PC-3 (cell line): ENCODE measurements at regions not wholly inside any gene's neighbourhood (a gene's known extent, or its start where the extent isn't known, plus 50 kb on each side); places are given as distances from the start of the nearest gene placed in this dataset.

ENCODE experiments used
- ATAC-seq: fragments of 200-7000 bp; cut with Tn5 transposase; 2 replicates; pipeline ENCODE4 v1.9.1; 2020; ENCODE audit warnings: mild to moderate bottlenecking, moderate library complexity
- BruUV-seq: library from RNA; stranded (reverse); fragments of 400-500 nt; replicated peaks from 2 replicates; lab custom pipeline; 2021; lab: Mats Ljungman, UMichigan
- CTCF ChIA-PET: fragments of 300-600 bp; sonication (Branson Sonifier 250); formaldehyde crosslinking; loops from one replicate; lab custom pipeline; 2022; ENCODE audit warnings: antibody characterized with exemption; lab: Charles Lee
- POLR2A ChIA-PET: fragments of 300-600 bp; sonication (Branson Sonifier 250); formaldehyde crosslinking; loops from one replicate; lab custom pipeline; 2022; ENCODE audit warnings: antibody characterized with exemption; ENCODE audit not compliant: unreplicated experiment; lab: Charles Lee
- DNase-seq: peaks from one replicate; pipeline ENCODE4 v3.0.0-alpha.2; 2015
- H2AFZ ChIP-seq: fragments of 300-600 bp; sonication (generic); 2 replicates; pipeline ENCODE4 v1.6.0; 2016; ENCODE audit warnings: antibody characterized with exemption, low read length
- H3F3A ChIP-seq: fragments of 300-600 bp; sonication (generic); one replicate; pipeline ENCODE4 v1.6.0; 2017; ENCODE audit warnings: antibody characterized with exemption, low read length, control low read depth, mild to moderate bottlenecking; ENCODE audit not compliant: unreplicated experiment
- H3K27ac ChIP-seq: fragments of 300-600 bp; sonication (generic); 2 replicates; pipeline ENCODE4 v1.5.1; 2016; ENCODE audit warnings: mild to moderate bottlenecking, low read length
- H3K27me3 ChIP-seq: fragments of 300-600 bp; sonication (generic); 2 replicates; pipeline ENCODE4 v1.6.1; 2016; ENCODE audit warnings: low read length, mixed read lengths
- H3K36me3 ChIP-seq: fragments of 300-600 bp; sonication (generic); 2 replicates; pipeline ENCODE4 v1.6.1; 2016; ENCODE audit warnings: low read depth, mixed run types, low read length, mixed read lengths
- H3K4me1 ChIP-seq: fragments of 300-600 bp; sonication (generic); 2 replicates; pipeline ENCODE4 v1.5.1; 2016; ENCODE audit warnings: low read length; ENCODE audit not compliant: insufficient read depth
- H3K4me2 ChIP-seq: fragments of 300-600 bp; sonication (generic); 2 replicates; pipeline ENCODE4 v1.6.0; 2016; ENCODE audit warnings: low read length
- H3K4me3 ChIP-seq: fragments of 300-600 bp; sonication (generic); 2 replicates; pipeline ENCODE4 v1.5.1; 2016; ENCODE audit warnings: mild to moderate bottlenecking, low read length, mixed read lengths
- H3K79me2 ChIP-seq: fragments of 300-600 bp; sonication (generic); 2 replicates; pipeline ENCODE4 v1.6.1; 2017; ENCODE audit warnings: low read length, mixed read lengths
- H3K9ac ChIP-seq: fragments of 300-600 bp; sonication (generic); 2 replicates; pipeline ENCODE4 v1.6.0; 2016; ENCODE audit warnings: mild to moderate bottlenecking, low read length
- H3K9me2 ChIP-seq: fragments of 300-600 bp; sonication (generic); replicated peaks from 2 replicates; pipeline ENCODE4 v1.6.1; 2016; ENCODE audit warnings: mixed run types, low read length, mixed read lengths
- H3K9me3 ChIP-seq: fragments of 300-600 bp; sonication (generic); 2 replicates; pipeline ENCODE4 v1.6.1; 2016; ENCODE audit warnings: low read length, mixed read lengths
- H4K20me1 ChIP-seq: fragments of 300-600 bp; sonication (generic); 2 replicates; pipeline ENCODE4 v1.6.1; 2016; ENCODE audit warnings: low read length, mixed read lengths
- CTCF ChIP-seq: fragments of 300-600 bp; sonication (generic); conservative IDR thresholded peaks from 2 replicates; pipeline ENCODE4 v1.5.1; 2017; ENCODE audit warnings: antibody characterized with exemption, low read depth, mild to moderate bottlenecking, low read length
- EZH2 ChIP-seq: fragments of 300-600 bp; sonication (generic); IDR thresholded peaks from one replicate; pipeline ENCODE4 v1.6.1; 2017; ENCODE audit warnings: antibody characterized with exemption, mild to moderate bottlenecking, low read length; ENCODE audit not compliant: unreplicated experiment
- EZH2phosphoT487 ChIP-seq: fragments of 300-600 bp; sonication (generic); IDR thresholded peaks from 2 replicates; pipeline ENCODE4 v1.6.1; 2018; ENCODE audit warnings: mild to moderate bottlenecking, antibody characterized with exemption, low read length, borderline replicate concordance
- intact Hi-C: fragments of 100-400 bp; cut with micrococcal nuclease; formaldehyde crosslinking; loops from 2 replicates; pipeline ENCODE4 v1.9.0; 2023

DNA sequence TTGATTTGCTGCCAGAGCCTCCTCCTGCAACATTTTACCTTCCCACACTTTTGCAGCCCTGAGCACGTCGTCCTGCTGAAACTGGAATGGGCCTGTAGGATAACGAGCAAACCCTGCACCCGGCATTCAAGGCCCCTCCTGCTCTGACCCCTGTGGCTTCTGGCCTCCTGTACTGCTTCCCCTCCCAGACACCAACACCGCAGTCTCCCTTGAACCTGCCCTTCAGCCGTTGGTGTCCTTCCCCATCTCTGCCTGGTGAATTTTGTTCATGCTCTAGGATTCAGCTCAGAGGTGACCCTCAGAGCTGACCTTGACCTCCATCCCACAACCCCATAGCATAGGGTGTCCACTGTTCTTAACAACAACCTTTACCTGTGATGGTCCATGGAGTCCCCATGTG is 535.1 kb downstream of the MATN1 start:
- CTCF ChIA-PET: no interaction called here

DNA sequence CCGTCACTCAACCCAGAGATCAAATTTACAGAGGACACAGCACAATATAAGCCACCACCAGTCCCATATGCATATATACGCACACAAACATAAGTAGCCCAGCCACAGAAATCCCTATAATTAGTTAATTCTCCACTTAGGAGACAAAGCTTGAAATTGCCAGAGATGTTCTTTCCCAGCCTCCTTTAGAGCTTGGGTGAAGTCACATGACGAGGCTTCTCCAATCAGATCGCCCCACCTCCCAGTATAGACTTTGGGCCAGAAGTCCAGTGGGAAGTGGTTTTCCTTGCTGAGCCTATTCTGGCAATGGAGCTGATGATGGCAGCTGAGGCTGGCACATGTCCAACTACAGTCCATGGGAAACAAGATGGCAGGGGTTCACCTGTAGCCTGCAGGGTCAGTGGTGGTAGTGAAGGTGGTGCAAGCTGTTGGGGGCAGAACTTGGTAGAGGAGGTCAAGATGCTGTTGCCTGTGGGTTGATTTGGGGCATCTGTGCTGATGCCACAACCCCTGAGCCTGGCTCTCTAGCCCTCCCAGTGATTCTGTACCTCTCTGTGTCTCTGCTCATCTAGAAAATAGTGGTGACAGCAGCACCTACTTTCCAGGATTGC is 535.9 kb downstream of the MATN1 start:
- Histone ChIP-seq H3K4me1 (peaks cover 6% of the 10 kb centered on the region), H3F3A (no peaks in the 10 kb centered on the region), H3K9me2 (no peaks in the 10 kb centered on the region), H3K79me2 (no peaks in the 10 kb centered on the region), H3K4me3 (no peak overlapping the region), H4K20me1 (no peaks in the 10 kb centered on the region), H3K4me2 (no peak overlapping the region), H2AFZ (no peak overlapping the region), H3K27me3 (no peaks in the 10 kb centered on the region; the same call in 1 of the 2 replicates), H3K27ac (no peak overlapping the region), H3K9me3 (no peaks in the 10 kb centered on the region), H3K9ac (no peak overlapping the region), H3K36me3 (no peaks in the 10 kb centered on the region)
- ChIA-PET CTCF (no interaction called here), POLR2A (no interaction called here)
- DNase-seq: no peak
- no peak for ATAC-seq
- intact Hi-C loops: no loop called here
- TF ChIP-seq CTCF (no peak), EZH2phosphoT487 (no peak), EZH2 (no peak)
- BruUV-seq: no TSS peak

More for the DNA sequence above, 535.1 kb downstream of the MATN1 start:
- DNase-seq (no peak), ATAC-seq (no peak)
- Histone ChIP-seq H4K20me1 (no peaks in the 10 kb centered on the region), H3K9ac (no peak overlapping the region), H3K27ac (no peak overlapping the region), H3K36me3 (no peaks in the 10 kb centered on the region), H3K79me2 (no peaks in the 10 kb centered on the region), H3K4me3 (no peak overlapping the region), H3K4me1 (peaks cover 6% of the 10 kb centered on the region), H3F3A (no peaks in the 10 kb centered on the region), H3K4me2 (no peak overlapping the region), H2AFZ (no peak overlapping the region), H3K27me3 (no peaks in the 10 kb centered on the region; the same call in 1 of the 2 replicates), H3K9me3 (no peaks in the 10 kb centered on the region), H3K9me2 (no peaks in the 10 kb centered on the region)
- intact Hi-C loops: no loop called here
- BruUV-seq: no TSS peak
- POLR2A ChIA-PET: no interaction called here
- TF ChIP-seq CTCF (no peak), EZH2 (no peak), EZH2phosphoT487 (no peak)

- ATAC-seq (no peak), DNase-seq (no peak)
- H3K4me3 ChIP-seq: no peak overlapping the region
- H3K27me3 ChIP-seq: no peaks in the 10 kb centered on the region; the same call in 1 of the 2 replicates
- no peak overlapping the region for H3K4me2 ChIP-seq
- no peak overlapping the region for H2AFZ ChIP-seq
- no peaks in the 10 kb centered on the region for H3K9me3 ChIP-seq
- H3K79me2 ChIP-seq: no peaks in the 10 kb centered on the region
- BruUV-seq: no TSS peak
- POLR2A ChIA-PET: no interaction called here
- peaks cover 6% of the 10 kb centered on the region for H3K4me1 ChIP-seq
- no peaks in the 10 kb centered on the region for H3K36me3 ChIP-seq
- intact Hi-C loops: no loop called here
- no peak overlapping the region for H3K9ac ChIP-seq
- TF ChIP-seq EZH2: no peak
- no peak for TF ChIP-seq EZH2phosphoT487
- TF ChIP-seq CTCF: no peak
- H3K27ac ChIP-seq: no peak overlapping the region
- no peaks in the 10 kb centered on the region for H4K20me1 ChIP-seq
- no peaks in the 10 kb centered on the region for H3K9me2 ChIP-seq
- CTCF ChIA-PET: no interaction called here
- H3F3A ChIP-seq: no peaks in the 10 kb centered on the region
Measured at GRCh38 chr1:30186586-30186985, 536.8 kb downstream of the MATN1 start.
